K562 (cell line): ENCODE measurements at regions not wholly inside any gene's neighbourhood (a gene's known extent, or its start where the extent isn't known, plus 50 kb on each side); places are given as distances from the start of the nearest gene placed in this dataset.

Source experiments
- ATAC-seq: fragments of 200-7000 bp; cut with Tn5 transposase; 3 replicates; pipeline ENCODE4 v1.9.1; 2020; ENCODE audit warnings: moderate library complexity
- BruUV-seq: library from RNA; stranded (reverse); fragments of 400-500 nt; replicated peaks from 2 replicates; lab custom pipeline; 2021; lab: Mats Ljungman, UMichigan
- CTCF ChIA-PET: fragments of 300-600 bp; formaldehyde crosslinking; extraction: SDS; loops from one replicate; lab custom pipeline; 2021; ENCODE audit warnings: low intra/inter-chr PET ratio; lab: Yijun Ruan, JAX
- POLR2A ChIA-PET: fragments of 300-600, 350-650 bp; sonication (Branson Sonifier 250); formaldehyde crosslinking; extraction: SDS; loops from one replicate; lab custom pipeline; 2021; ENCODE audit warnings: antibody characterized with exemption, inconsistent platforms; lab: Yijun Ruan, JAX
- DNase-seq, 4 experiments: peaks; one replicate each; pipeline versions ENCODE4 v3.0.0 to v3.0.0-alpha.2; 2011 to 2018; ENCODE audit warnings: low spot score in 3 of 4, mixed read lengths in 3 of 4; ENCODE audit errors: extremely low read depth in 1 of 4
- FAIRE-seq: peaks from 2 replicates; lab custom pipeline; 2011; peaks lifted over from hg19 to GRCh38; lab: Jason Lieb, UNC
- H2AFZ ChIP-seq: 2 replicates; pipeline ENCODE4 v1.6.0; 2011; ENCODE audit warnings: low read depth, low read length, control low read depth, inconsistent platforms
- H3K27ac ChIP-seq: fragments of 200-600 bp; 3 replicates; pipeline ENCODE4 v1.8.0; 2011; ENCODE audit warnings: low read depth, mild to moderate bottlenecking, control low read depth, inconsistent platforms, low read length, moderate library complexity, mixed read lengths; ENCODE audit errors: extremely low read depth
- H3K27me3 ChIP-seq, 2 experiments: fragments of 300-600 bp in 1 of 2; 2 replicates in 1 of 2; 3 replicates in 1 of 2; pipeline versions ENCODE4 v1.6.0 to v1.8.0; 2011; ENCODE audit warnings: inconsistent platforms in 2 of 2, low read length in 2 of 2, mild to moderate bottlenecking in 1 of 2, mixed read lengths in 1 of 2, moderate library complexity in 1 of 2; ENCODE audit not compliant: control insufficient read depth in 2 of 2, insufficient read depth in 2 of 2
- H3K36me3 ChIP-seq: fragments of 300-600 bp; 3 replicates; pipeline ENCODE4 v1.8.0; 2011; ENCODE audit warnings: mild to moderate bottlenecking, low read length, inconsistent platforms; ENCODE audit not compliant: control insufficient read depth, insufficient read depth
- H3K4me1 ChIP-seq, 2 experiments: fragments of 200-600 bp in 1 of 2; replicated peaks in 1 of 2; 2 replicates in 1 of 2; 3 replicates in 1 of 2; pipeline versions ENCODE4 v1.5.1 to v1.8.0; 2011; ENCODE audit warnings: inconsistent platforms in 2 of 2, low read length in 2 of 2, mild to moderate bottlenecking in 1 of 2, mixed read lengths in 1 of 2, moderate library complexity in 1 of 2; ENCODE audit not compliant: control insufficient read depth in 2 of 2, insufficient read depth in 2 of 2
- H3K4me2 ChIP-seq: 2 replicates; pipeline ENCODE4 v1.6.1; 2011; ENCODE audit warnings: low read length, control low read depth, inconsistent platforms, mixed read lengths; ENCODE audit not compliant: insufficient read depth
- H3K4me3 ChIP-seq: fragments of 200-600 bp; sonication (generic), shearing (Covaris generic); 2 replicates; pipeline ENCODE4 v1.5.1; 2016; ENCODE audit warnings: control low read depth, inconsistent platforms
- H3K79me2 ChIP-seq: fragments of 200-600 bp; 3 replicates; pipeline ENCODE4 v1.8.0; 2011; ENCODE audit warnings: low read length, inconsistent platforms; ENCODE audit not compliant: control insufficient read depth, insufficient read depth
- H3K9ac ChIP-seq, 2 experiments: 2 replicates each; pipeline versions ENCODE4 v1.6.0 to v1.6.1; 2011; ENCODE audit warnings: low read depth in 2 of 2, low read length in 2 of 2, control low read depth in 1 of 2, inconsistent platforms in 1 of 2, mild to moderate bottlenecking in 1 of 2, mixed read lengths in 1 of 2; ENCODE audit not compliant: insufficient read depth in 1 of 2
- H3K9me1 ChIP-seq: one replicate; pipeline ENCODE4 v1.6.0; 2011; ENCODE audit warnings: inconsistent platforms, mild to moderate bottlenecking, low read length, moderate library complexity; ENCODE audit not compliant: control insufficient read depth, insufficient read depth
- H3K9me3 ChIP-seq: replicated peaks from 2 replicates; pipeline ENCODE4 v1.5.1; 2011; ENCODE audit warnings: low read depth, low read length, inconsistent platforms; ENCODE audit not compliant: control insufficient read depth, insufficient read depth
- H4K20me1 ChIP-seq: replicated peaks from 2 replicates; pipeline ENCODE4 v1.6.1; 2011; ENCODE audit warnings: low read length, inconsistent platforms, mixed read lengths; ENCODE audit not compliant: control insufficient read depth, insufficient read depth
- CAMTA2 ChIP-seq: fragments of 250-450 bp; sonication (Bioruptor Pico); conservative IDR thresholded peaks from 2 replicates; pipeline ENCODE4 v1.5.1; 2022
- ELF1 ChIP-seq: fragments of 200-800 bp; sonication (Bioruptor generic); IDR thresholded peaks from 2 replicates; pipeline ENCODE4 v1.6.1; 2016; ENCODE audit warnings: missing genetic modification characterization, missing compliant biosample characterization
- PURB ChIP-seq: sonication (generic); formaldehyde crosslinking; IDR thresholded peaks from 2 replicates; pipeline ENCODE4 v1.9.0; 2021; ENCODE audit warnings: low read depth, mild to moderate bottlenecking, missing genetic modification reagents
- STAT5A ChIP-seq: IDR thresholded peaks from 2 replicates; pipeline ENCODE4 v1.6.1; 2012; ENCODE audit warnings: low read length, inconsistent platforms, borderline replicate concordance
- ZFP91 ChIP-seq: sonication (generic); formaldehyde crosslinking; IDR thresholded peaks from 2 replicates; pipeline ENCODE4 v1.8.0; 2022; ENCODE audit warnings: mild to moderate bottlenecking, missing genetic modification reagents
- ZKSCAN1 ChIP-seq: fragments of 150-350 bp; IDR thresholded peaks from 2 replicates; pipeline ENCODE4 v1.6.1; 2016; ENCODE audit warnings: low read depth, low read length
- ZNF324 ChIP-seq: fragments of 250-450 bp; sonication (Bioruptor Pico); IDR thresholded peaks from 2 replicates; pipeline ENCODE4 v1.4.0; 2020; ENCODE audit warnings: mild to moderate bottlenecking
- ZNF561 ChIP-seq: fragments of 450-650 bp; formaldehyde crosslinking; conservative IDR thresholded peaks from 2 replicates; pipeline ENCODE4 v1.4.0; 2020; ENCODE audit warnings: mild to moderate bottlenecking, moderate library complexity
- WGBS: fragments of 100-300 bp; shearing (Covaris generic); methylation state at CpG from one replicate; pipeline ENCODE4 v1.1.6; 2016; ENCODE audit warnings: low coverage, mixed read lengths; ENCODE audit not compliant: insufficient coverage; ENCODE audit errors: missing lambda C conversion rate; 5-methylcytosine and 5-hydroxymethylcytosine counted together
- in situ Hi-C: fragments of 300-500 bp; cut with MboI; formaldehyde crosslinking; loops from 4 replicates; pipeline ENCODE4 v1.15.0; 2018; ENCODE audit warnings: inconsistent platforms, mixed read lengths
- intact Hi-C: fragments of 100-400 bp; cut with micrococcal nuclease; formaldehyde crosslinking; loops from 2 replicates; pipeline ENCODE4 v1.14.2; 2022
- TF ChIP-seq, protein P1 (sequence below): fragments of 450-650 bp; formaldehyde crosslinking; IDR thresholded peaks from 2 replicates; pipeline ENCODE4 v1.4.0; 2020; ENCODE audit warnings: mild to moderate bottlenecking, moderate library complexity

DNA sequence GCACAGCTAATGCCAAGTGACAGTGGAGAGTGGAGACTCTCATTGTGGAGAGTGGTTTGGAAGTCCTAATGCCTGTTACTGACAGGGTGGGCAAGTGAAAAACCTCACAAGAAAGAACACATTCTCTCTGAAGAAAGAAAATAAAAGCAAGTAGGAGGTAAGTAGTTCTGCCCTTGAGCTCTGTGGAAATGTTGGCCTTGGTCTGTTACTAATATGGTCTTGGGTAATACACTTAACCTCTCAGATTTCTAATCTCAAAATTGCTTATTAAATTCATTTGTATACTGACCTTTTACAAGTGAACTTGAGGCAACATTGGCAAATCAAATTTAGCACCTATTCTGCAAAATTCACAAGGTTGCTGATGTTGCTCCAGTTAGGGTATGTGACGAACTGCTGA, 291.6 kb upstream of the CBLB start:
- in situ Hi-C loops = no loop called here
- intact Hi-C loops = no loop called here
- Histone ChIP-seq H3K4me3 (no peak overlapping the region), H3K27ac (no peak overlapping the region), H4K20me1 (no peaks in the 10 kb centered on the region), H3K27me3 (no peaks in the 10 kb centered on the region), H3K36me3 (no peaks in the 10 kb centered on the region), H2AFZ (no peak overlapping the region; the same call in 1 of the 2 replicates), H3K79me2 (no peaks in the 10 kb centered on the region), H3K4me1 (no peaks in the 10 kb centered on the region), H3K4me2 (no peak overlapping the region), H3K9me3 (no peaks in the 10 kb centered on the region), H3K9ac (no peak overlapping the region), H3K9me1 (no peaks in the 10 kb centered on the region)
- TF ChIP-seq STAT5A = no peak
- no peak for TF ChIP-seq ZKSCAN1
- TF ChIP-seq ZNF561 = no peak
- TF ChIP-seq ZFP91 (CRISPR knock-in tag) = no peak
- TF ChIP-seq, protein P1, sequence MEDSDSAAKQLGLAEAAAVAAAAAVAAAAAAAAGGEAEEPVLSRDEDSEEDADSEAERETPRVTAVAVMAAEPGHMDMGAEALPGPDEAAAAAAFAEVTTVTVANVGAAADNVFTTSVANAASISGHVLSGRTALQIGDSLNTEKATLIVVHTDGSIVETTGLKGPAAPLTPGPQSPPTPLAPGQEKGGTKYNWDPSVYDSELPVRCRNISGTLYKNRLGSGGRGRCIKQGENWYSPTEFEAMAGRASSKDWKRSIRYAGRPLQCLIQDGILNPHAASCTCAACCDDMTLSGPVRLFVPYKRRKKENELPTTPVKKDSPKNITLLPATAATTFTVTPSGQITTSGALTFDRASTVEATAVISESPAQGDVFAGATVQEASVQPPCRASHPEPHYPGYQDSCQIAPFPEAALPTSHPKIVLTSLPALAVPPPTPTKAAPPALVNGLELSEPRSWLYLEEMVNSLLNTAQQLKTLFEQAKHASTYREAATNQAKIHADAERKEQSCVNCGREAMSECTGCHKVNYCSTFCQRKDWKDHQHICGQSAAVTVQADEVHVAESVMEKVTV (CRISPR knock-in tag) = no peak
- no peak for TF ChIP-seq ELF1 (tag)
- TF ChIP-seq PURB (CRISPR knock-in tag) = no peak
- TF ChIP-seq CAMTA2 (CRISPR knock-in tag) = no peak
- no peak for TF ChIP-seq ZNF324 (CRISPR knock-in tag)
- 67% methylated on average over 1 of the region's 1 CpG for WGBS
- BruUV-seq = no TSS peak
- no peak for FAIRE-seq
- no peak for ATAC-seq
- CTCF ChIA-PET = no interaction called here
- POLR2A ChIA-PET = no interaction called here
- DNase-seq = no peak
